Neural crest cell (in vitro differentiated cells): ENCODE measurements at regions not wholly inside any gene's neighbourhood (a gene's known extent, or its start where the extent isn't known, plus 50 kb on each side); places are given as distances from the start of the nearest gene placed in this dataset.

Experiments
- DNase-seq: peaks from one replicate; pipeline ENCODE4 v3.0.0; 2021; ENCODE audit warnings: low read depth, mixed read lengths, low spot score
- H3K27ac Mint-ChIP-seq: one replicate; pipeline ENCODE4 v1.8.0; 2021; ENCODE audit warnings: mild to moderate bottlenecking, mixed read lengths; ENCODE audit not compliant: unreplicated experiment
- H3K27me3 Mint-ChIP-seq: 2 replicates; pipeline ENCODE4 v1.8.0; 2021; ENCODE audit warnings: low read depth, mild to moderate bottlenecking, mixed read lengths
- H3K36me3 Mint-ChIP-seq: 2 replicates; pipeline ENCODE4 v1.8.0; 2021; ENCODE audit warnings: low read depth, mild to moderate bottlenecking, mixed read lengths
- H3K4me1 Mint-ChIP-seq: 2 replicates; pipeline ENCODE4 v1.8.0; 2021; ENCODE audit warnings: mixed read lengths
- H3K4me3 Mint-ChIP-seq: one replicate; pipeline ENCODE4 v1.8.0; 2021; ENCODE audit warnings: mild to moderate bottlenecking, mixed read lengths
- H3K9me3 Mint-ChIP-seq: 2 replicates; pipeline ENCODE4 v1.8.0; 2021; ENCODE audit warnings: mixed read lengths
- TF ChIP-seq, protein P1 (sequence below): fragments of 200-600 bp; sonication (generic); conservative IDR thresholded peaks from 2 replicates; pipeline ENCODE4 v1.5.0; 2021; ENCODE audit warnings: antibody characterized with exemption, mild to moderate bottlenecking

DNA sequence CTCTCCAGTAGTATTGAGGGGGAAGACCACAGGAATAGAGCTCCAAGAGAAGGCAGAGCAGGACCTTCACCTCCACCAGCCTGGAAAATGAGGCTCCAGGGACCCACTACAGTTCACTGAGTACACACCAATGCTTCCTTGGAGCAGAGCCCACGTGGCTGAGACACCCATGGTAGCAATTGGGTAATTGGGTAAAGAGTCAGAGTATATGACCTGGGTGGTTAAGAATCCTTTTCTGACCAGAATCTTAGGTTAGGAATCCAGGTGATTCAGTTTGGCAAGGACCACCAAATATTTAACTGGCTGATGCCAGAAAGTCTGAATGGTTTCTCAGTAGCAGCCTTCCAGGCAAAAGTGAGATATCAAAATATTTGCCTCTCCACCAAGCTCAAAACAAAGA, 107.7 kb downstream of the MDH1 start:
- Mint-ChIP-seq H3K4me1 (no peaks in the 10 kb centered on the region), H3K36me3 (no peaks in the 10 kb centered on the region), H3K27me3 (no peaks in the 10 kb centered on the region), H3K4me3 (no peak overlapping the region), H3K9me3 (peaks cover under 1% of the 10 kb centered on the region), H3K27ac (no peak overlapping the region)
- TF ChIP-seq, protein P1, sequence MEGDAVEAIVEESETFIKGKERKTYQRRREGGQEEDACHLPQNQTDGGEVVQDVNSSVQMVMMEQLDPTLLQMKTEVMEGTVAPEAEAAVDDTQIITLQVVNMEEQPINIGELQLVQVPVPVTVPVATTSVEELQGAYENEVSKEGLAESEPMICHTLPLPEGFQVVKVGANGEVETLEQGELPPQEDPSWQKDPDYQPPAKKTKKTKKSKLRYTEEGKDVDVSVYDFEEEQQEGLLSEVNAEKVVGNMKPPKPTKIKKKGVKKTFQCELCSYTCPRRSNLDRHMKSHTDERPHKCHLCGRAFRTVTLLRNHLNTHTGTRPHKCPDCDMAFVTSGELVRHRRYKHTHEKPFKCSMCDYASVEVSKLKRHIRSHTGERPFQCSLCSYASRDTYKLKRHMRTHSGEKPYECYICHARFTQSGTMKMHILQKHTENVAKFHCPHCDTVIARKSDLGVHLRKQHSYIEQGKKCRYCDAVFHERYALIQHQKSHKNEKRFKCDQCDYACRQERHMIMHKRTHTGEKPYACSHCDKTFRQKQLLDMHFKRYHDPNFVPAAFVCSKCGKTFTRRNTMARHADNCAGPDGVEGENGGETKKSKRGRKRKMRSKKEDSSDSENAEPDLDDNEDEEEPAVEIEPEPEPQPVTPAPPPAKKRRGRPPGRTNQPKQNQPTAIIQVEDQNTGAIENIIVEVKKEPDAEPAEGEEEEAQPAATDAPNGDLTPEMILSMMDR = no peak
- DNase-seq = no peak

DNA sequence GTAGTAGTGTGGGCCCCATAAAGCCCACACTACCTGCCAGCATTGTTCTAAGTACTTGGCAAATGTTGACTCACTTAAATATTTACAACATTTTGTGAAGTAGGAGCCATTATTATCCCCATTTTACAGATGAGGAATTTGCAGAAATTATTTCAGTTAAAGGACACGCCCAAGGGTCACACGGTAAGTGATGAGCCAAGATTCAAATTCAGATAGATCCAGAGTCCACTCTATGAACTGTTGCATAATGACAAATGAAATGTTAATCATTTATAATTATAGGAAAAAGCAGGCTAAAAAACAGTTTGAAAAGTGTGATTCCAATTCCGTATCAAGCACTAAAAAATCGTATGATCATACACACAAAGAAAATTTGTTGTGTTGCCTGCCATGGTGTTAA, 108.4 kb downstream of the MDH1 start:
- no peak for DNase-seq
- H3K4me3 Mint-ChIP-seq = no peak overlapping the region
- TF ChIP-seq, protein P1 = no peak

DNA sequence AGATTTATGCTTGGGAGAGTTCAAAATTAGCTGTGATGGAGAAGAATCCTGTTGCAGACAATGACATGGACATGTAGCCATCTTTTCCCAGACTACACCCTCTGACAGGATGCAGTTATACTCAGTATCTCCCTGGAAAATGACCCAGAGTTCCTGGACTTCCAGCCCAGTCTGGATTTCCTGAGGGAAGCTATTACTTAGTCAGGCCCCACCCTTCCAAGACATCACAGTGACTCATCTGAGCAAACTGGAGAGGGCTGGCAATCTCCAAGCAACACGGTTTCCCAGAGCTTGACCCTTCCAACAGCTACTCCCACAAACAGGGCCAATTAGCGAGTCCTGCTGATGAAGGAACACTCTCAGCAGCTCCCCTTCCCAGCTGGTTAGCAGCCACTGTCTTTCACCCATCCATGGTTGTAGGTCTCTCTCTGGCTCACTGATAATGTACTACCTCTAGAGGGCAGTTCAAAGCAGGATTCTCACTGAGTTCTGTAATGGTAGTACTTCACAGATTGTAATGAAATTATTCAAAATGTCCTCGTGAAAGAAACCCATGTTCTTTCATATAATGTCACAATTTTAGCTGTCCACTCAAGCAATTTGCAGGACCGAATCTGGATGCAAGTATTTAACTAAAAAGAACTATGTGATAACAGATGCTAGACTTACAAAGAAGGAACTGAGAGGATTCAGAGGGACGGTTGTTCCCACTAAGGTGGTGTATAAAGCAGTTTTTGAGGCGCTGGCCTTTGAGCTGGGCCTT, 110.2 kb downstream of the MDH1 start:
- Mint-ChIP-seq H3K4me3 (no peak overlapping the region), H3K27me3 (no peaks in the 10 kb centered on the region), H3K27ac (no peak overlapping the region), H3K36me3 (no peaks in the 10 kb centered on the region), H3K4me1 (no peaks in the 10 kb centered on the region), H3K9me3 (peaks cover 2% of the 10 kb centered on the region)
- DNase-seq = no peak
- TF ChIP-seq, protein P1 = peak; percentile 59

More for the DNA sequence above, 108.4 kb downstream of the MDH1 start:
- no peaks in the 10 kb centered on the region for H3K27me3 Mint-ChIP-seq
- H3K9me3 Mint-ChIP-seq = peaks cover 2% of the 10 kb centered on the region
- H3K4me1 Mint-ChIP-seq = no peaks in the 10 kb centered on the region
- H3K27ac Mint-ChIP-seq = no peak overlapping the region
- H3K36me3 Mint-ChIP-seq = no peaks in the 10 kb centered on the region

DNA sequence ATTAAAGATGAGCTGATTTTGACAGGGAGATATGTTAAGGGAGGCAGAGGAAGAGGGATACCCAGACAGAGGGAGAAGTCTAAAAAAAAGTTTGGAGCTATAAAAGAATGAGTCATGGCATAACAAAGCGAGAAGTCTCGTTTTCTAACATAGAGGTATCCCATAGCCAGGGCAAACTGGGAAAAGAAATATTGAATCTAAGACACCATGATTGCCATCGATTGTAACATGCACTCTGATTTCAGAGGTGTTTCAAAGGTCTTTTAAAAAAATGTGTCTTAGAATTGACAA, 110.7 kb downstream of the MDH1 start:
- Mint-ChIP-seq H3K27ac (no peak overlapping the region), H3K9me3 (peaks cover 2% of the 10 kb centered on the region), H3K4me1 (no peaks in the 10 kb centered on the region), H3K27me3 (no peaks in the 10 kb centered on the region), H3K4me3 (no peak overlapping the region), H3K36me3 (no peaks in the 10 kb centered on the region)
- TF ChIP-seq, protein P1 = no peak
- DNase-seq = no peak

DNA sequence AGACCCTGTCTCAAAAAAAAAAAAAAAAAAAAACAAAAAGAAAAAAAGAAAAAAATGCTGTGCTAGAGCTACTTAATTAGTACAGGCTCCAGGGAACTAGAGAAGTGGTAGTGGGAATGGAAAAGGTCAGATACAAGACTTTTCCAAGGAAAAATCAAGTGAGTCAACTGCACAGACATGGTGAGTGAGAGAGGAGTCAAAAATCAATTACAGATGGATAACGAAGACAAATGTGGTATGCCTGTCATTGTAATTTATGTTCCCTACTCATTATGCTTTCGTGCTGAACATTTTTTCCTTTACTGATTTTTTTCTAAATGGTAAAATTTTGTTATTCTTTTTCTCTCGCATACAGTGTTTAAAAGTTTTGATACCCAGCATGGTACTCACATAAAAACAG, 111.5 kb downstream of the MDH1 start:
- H3K36me3 Mint-ChIP-seq = peaks cover 3% of the 10 kb centered on the region
- DNase-seq = no peak
- H3K9me3 Mint-ChIP-seq = peaks cover 2% of the 10 kb centered on the region
- no peak overlapping the region for H3K27ac Mint-ChIP-seq
- no peaks in the 10 kb centered on the region for H3K27me3 Mint-ChIP-seq
- TF ChIP-seq, protein P1 = no peak
- H3K4me1 Mint-ChIP-seq = no peaks in the 10 kb centered on the region
- H3K4me3 Mint-ChIP-seq = no peak overlapping the region
